Suprapubic skin (tissue), 3 donors: ENCODE measurements at regions not wholly inside any gene's neighbourhood (a gene's known extent, or its start where the extent isn't known, plus 50 kb on each side); places are given as distances from the start of the nearest gene placed in this dataset.

Experiments used
- EP300 ChIP-seq: sonication (generic); formaldehyde crosslinking; IDR thresholded peaks from one replicate; pipeline ENCODE4 v1.6.1; 2017; ENCODE audit warnings: antibody characterized with exemption
- TF ChIP-seq, protein P1 (sequence below), 2 donors: fragments of 200-600 bp in 1 of 2; fragments of 450-650 bp in 1 of 2; sonication (generic) in 1 of 2; IDR thresholded peaks; one replicate each; pipeline ENCODE4 v1.5.1; 2016 to 2019; ENCODE audit warnings: antibody characterized with exemption in 2 of 2, mild to moderate bottlenecking in 1 of 2, moderate library complexity in 1 of 2

- TF ChIP-seq, protein P1, sequence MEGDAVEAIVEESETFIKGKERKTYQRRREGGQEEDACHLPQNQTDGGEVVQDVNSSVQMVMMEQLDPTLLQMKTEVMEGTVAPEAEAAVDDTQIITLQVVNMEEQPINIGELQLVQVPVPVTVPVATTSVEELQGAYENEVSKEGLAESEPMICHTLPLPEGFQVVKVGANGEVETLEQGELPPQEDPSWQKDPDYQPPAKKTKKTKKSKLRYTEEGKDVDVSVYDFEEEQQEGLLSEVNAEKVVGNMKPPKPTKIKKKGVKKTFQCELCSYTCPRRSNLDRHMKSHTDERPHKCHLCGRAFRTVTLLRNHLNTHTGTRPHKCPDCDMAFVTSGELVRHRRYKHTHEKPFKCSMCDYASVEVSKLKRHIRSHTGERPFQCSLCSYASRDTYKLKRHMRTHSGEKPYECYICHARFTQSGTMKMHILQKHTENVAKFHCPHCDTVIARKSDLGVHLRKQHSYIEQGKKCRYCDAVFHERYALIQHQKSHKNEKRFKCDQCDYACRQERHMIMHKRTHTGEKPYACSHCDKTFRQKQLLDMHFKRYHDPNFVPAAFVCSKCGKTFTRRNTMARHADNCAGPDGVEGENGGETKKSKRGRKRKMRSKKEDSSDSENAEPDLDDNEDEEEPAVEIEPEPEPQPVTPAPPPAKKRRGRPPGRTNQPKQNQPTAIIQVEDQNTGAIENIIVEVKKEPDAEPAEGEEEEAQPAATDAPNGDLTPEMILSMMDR (IDR thresholded peaks at IDR 0.05): no peak
- no peak for TF ChIP-seq EP300
Observed at GRCh38 chr13:88068975-88069374, 397.8 kb downstream of the SLITRK5 start.
